Adipocyte (in vitro differentiated cells): ENCODE measurements at regions not wholly inside any gene's neighbourhood (a gene's known extent, or its start where the extent isn't known, plus 50 kb on each side); places are given as distances from the start of the nearest gene placed in this dataset.

Experiments
- DNase-seq: peaks from one replicate; pipeline ENCODE4 v3.0.0-alpha.2; 2015; ENCODE audit warnings: low read depth
- H3K27me3 ChIP-seq: replicated peaks from 2 replicates; pipeline ENCODE4 v1.7.0; 2013; ENCODE audit warnings: mild to moderate bottlenecking, low read length, moderate library complexity; ENCODE audit not compliant: control insufficient read depth, insufficient read depth
- H3K36me3 ChIP-seq: 2 replicates; pipeline ENCODE4 v1.7.0; 2013; ENCODE audit warnings: low read length, mild to moderate bottlenecking, moderate library complexity; ENCODE audit not compliant: control insufficient read depth, insufficient read depth, severe bottlenecking
- H3K4me1 ChIP-seq: 2 replicates; pipeline ENCODE4 v1.7.0; 2013; ENCODE audit warnings: mild to moderate bottlenecking, low read length, moderate library complexity; ENCODE audit not compliant: control insufficient read depth, insufficient read depth
- H3K4me3 ChIP-seq: 2 replicates; pipeline ENCODE4 v1.7.0; 2013; ENCODE audit warnings: mild to moderate bottlenecking, low read length, moderate library complexity
- H3K9ac ChIP-seq: 2 replicates; pipeline ENCODE4 v1.7.0; 2013; ENCODE audit warnings: mild to moderate bottlenecking, low read length, moderate library complexity
- H3K9me3 ChIP-seq: 2 replicates; pipeline ENCODE4 v1.7.0; 2013; ENCODE audit warnings: mild to moderate bottlenecking, low read length, moderate library complexity; ENCODE audit not compliant: control insufficient read depth

- peak overlapping the region; percentile 60 for H3K4me3 ChIP-seq
- no peak for DNase-seq
Observed at GRCh38 chr2:8238521-8239230, 443.2 kb upstream of the ID2 start.

GRCh38 chr2:8239531-8240088 lies 442.2 kb upstream of the ID2 start:
- Histone ChIP-seq H3K36me3 (no peaks in the 10 kb centered on the region), H3K4me1 (peaks cover 23% of the 10 kb centered on the region), H3K27me3 (peaks cover 4% of the 10 kb centered on the region), H3K9ac (peak overlapping the region; percentile 43), H3K9me3 (peaks cover 7% of the 10 kb centered on the region), H3K4me3 (no peak overlapping the region)
- DNase-seq: no peak

More at GRCh38 chr2:8238521-8239230, 443.2 kb upstream of the ID2 start:
- H3K27me3 ChIP-seq: peaks cover 4% of the 10 kb centered on the region
- H3K9ac ChIP-seq: peak overlapping the region; percentile 55
- peaks cover 4% of the 10 kb centered on the region for H3K9me3 ChIP-seq
- H3K4me1 ChIP-seq: peaks cover 23% of the 10 kb centered on the region
- no peaks in the 10 kb centered on the region for H3K36me3 ChIP-seq

- peaks cover 4% of the 10 kb centered on the region for H3K27me3 ChIP-seq
- DNase-seq: no peak
- H3K36me3 ChIP-seq: no peaks in the 10 kb centered on the region
- H3K9ac ChIP-seq: no peak overlapping the region
- peaks cover 23% of the 10 kb centered on the region for H3K4me1 ChIP-seq
- H3K4me3 ChIP-seq: no peak overlapping the region
- H3K9me3 ChIP-seq: peaks cover 7% of the 10 kb centered on the region
Observed at GRCh38 chr2:8241317-8241716, 440.5 kb upstream of the ID2 start.

- Histone ChIP-seq H3K27me3 (no peaks in the 10 kb centered on the region), H3K9me3 (peaks cover 7% of the 10 kb centered on the region), H3K36me3 (no peaks in the 10 kb centered on the region), H3K4me1 (peaks cover 27% of the 10 kb centered on the region), H3K9ac (no peak overlapping the region), H3K4me3 (no peak overlapping the region)
- DNase-seq: peak; percentile 12
Observed at GRCh38 chr2:8242739-8243138, 439.1 kb upstream of the ID2 start.

DNA sequence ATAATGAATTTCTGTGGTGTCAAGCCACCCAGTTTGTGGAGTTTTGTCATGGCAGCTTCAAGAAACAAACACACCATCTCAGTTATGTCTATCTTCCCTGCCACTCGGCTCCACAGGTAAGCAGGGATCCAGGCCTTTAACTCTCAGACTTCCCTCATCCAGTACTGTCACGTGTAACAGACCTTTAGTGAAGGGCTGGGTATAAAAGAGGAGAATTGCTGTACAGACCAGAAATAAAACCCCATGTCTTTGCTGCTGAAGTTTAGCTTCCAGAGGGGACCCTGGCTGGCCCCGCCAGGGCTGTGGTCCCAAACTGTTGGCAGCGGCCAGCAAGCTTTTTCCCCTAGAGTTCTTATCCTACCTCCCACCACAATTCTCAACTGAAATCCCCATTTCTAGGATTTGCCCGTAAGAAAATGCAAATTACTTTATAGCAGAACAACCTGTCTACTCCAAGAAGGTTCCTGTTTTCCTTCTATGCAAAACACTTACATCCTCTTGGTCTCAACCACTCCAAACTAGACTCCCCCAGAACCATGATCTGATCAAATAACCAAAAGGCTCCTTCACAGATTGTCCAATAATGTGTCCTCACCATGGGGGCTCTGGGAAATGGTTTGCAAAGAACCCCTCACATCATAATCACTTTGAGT lies 438.0 kb upstream of the ID2 start:
- no peak overlapping the region for H3K9ac ChIP-seq
- H3K9me3 ChIP-seq: peaks cover 7% of the 10 kb centered on the region
- no peak overlapping the region for H3K4me3 ChIP-seq
- H3K4me1 ChIP-seq: peaks cover 31% of the 10 kb centered on the region
- no peaks in the 10 kb centered on the region for H3K36me3 ChIP-seq
- DNase-seq: no peak
- H3K27me3 ChIP-seq: no peaks in the 10 kb centered on the region

GRCh38 chr2:8244639-8245038 lies 437.2 kb upstream of the ID2 start:
- Histone ChIP-seq H3K4me1 (peaks cover 32% of the 10 kb centered on the region), H3K36me3 (no peaks in the 10 kb centered on the region), H3K9ac (no peak overlapping the region), H3K27me3 (no peaks in the 10 kb centered on the region), H3K9me3 (peaks cover 7% of the 10 kb centered on the region), H3K4me3 (no peak overlapping the region)
- DNase-seq: no peak

DNA sequence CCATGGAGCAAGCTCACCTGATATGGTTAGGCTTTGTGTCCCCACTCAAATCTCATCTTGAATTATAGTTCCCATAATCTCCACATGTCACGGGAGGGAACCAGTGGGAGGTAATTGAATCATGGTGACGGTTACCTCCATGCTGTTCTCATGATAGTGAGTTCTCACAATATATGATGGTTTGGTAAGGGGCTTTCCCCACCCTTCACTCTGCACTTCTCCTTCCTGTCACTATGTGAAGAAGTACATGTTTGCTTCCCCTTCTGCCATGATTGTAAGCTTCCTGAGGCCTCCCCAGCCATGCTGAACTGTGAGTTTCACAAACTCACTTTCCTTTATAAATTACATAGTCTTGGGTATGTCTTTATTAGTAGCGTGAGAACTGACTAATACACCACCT lies 435.7 kb upstream of the ID2 start:
- Histone ChIP-seq H3K9ac (no peak overlapping the region), H3K4me1 (peaks cover 32% of the 10 kb centered on the region), H3K4me3 (no peak overlapping the region), H3K36me3 (no peaks in the 10 kb centered on the region), H3K9me3 (peaks cover 7% of the 10 kb centered on the region), H3K27me3 (no peaks in the 10 kb centered on the region)
- DNase-seq: no peak

DNA sequence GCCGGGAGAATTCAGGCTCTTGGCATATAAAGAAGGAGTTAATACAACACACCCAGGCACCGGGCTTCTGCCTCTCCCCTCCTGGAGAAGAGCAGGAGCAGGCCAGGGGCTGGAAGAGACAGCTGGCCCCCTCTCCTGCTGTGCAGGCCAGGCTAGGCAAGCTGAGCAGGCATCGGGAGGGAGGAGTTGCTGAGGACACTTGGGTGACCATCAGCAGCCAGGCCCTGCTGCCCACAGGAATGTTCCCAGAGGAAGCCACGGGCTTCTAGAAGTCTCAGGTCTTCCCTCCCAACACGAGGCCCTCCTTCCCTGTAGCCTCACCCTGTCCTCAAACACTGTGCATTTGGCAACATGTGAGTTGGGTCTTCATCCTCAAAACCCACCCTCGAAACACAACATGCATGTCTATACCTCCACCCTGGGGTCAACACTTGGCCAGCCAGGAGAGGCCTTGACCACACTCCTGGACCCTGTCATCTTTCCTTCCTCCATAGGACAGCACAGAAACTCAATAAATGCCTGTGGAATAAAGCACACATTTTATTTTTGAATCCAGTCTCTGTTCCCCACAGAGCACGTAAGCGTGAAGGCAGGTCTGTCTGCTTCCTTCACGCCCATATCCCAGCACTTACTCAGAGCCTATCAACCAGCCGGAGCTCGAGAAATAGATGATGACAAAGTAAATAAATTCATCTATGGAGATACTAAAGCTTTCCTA lies 433.8 kb upstream of the ID2 start:
- Histone ChIP-seq H3K4me3 (peak overlapping the region; percentile 57), H3K4me1 (peaks cover 22% of the 10 kb centered on the region), H3K9me3 (peaks cover 7% of the 10 kb centered on the region), H3K9ac (peak overlapping the region; percentile 35), H3K36me3 (no peaks in the 10 kb centered on the region), H3K27me3 (no peaks in the 10 kb centered on the region)
- DNase-seq: peak; percentile 59

- peak; percentile 47 for DNase-seq
- Histone ChIP-seq H3K9ac (peak overlapping the region; percentile 35), H3K27me3 (no peaks in the 10 kb centered on the region), H3K9me3 (peaks cover 4% of the 10 kb centered on the region), H3K4me3 (peak overlapping the region; percentile 57), H3K4me1 (peaks cover 21% of the 10 kb centered on the region), H3K36me3 (no peaks in the 10 kb centered on the region)
Observed at GRCh38 chr2:8248623-8248957, 433.3 kb upstream of the ID2 start.

GRCh38 chr2:8249141-8249540 lies 432.7 kb upstream of the ID2 start:
- DNase-seq: no peak

DNA sequence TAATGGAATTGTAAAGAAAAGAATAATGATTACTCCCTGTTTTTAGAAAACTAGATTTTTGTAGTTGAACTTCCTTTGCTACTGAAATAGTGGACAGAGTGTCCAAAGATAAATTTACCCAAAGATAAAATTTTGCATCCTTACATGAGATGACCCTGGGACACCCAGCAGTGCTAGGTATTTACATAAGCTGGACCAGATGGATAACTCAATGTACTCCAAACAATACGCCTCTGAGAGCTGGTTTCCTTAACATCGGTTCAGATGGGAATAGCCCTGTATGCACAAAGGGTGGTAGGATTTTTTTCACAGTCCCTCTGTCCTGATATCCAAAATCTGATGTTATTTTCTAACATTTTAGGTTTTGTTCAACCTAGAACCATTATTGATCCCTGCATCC lies 432.1 kb upstream of the ID2 start:
- no peak overlapping the region for H3K9ac ChIP-seq
- H3K27me3 ChIP-seq: no peaks in the 10 kb centered on the region
- no peak overlapping the region for H3K4me3 ChIP-seq
- H3K4me1 ChIP-seq: peaks cover 21% of the 10 kb centered on the region
- no peaks in the 10 kb centered on the region for H3K9me3 ChIP-seq
- DNase-seq: no peak
- no peaks in the 10 kb centered on the region for H3K36me3 ChIP-seq

More at GRCh38 chr2:8249141-8249540, 432.7 kb upstream of the ID2 start:
- Histone ChIP-seq H3K9ac (peak overlapping the region; percentile 35), H3K4me1 (peaks cover 21% of the 10 kb centered on the region), H3K9me3 (no peaks in the 10 kb centered on the region), H3K4me3 (peak overlapping the region; percentile 57), H3K27me3 (no peaks in the 10 kb centered on the region), H3K36me3 (no peaks in the 10 kb centered on the region)
